Progenitor cell of endocrine pancreas (in vitro differentiated cells): ENCODE measurements at regions not wholly inside any gene's neighbourhood (a gene's known extent, or its start where the extent isn't known, plus 50 kb on each side); places are given as distances from the start of the nearest gene placed in this dataset.

Experiments used
- DNase-seq: peaks from one replicate; pipeline ENCODE4 v3.0.0; 2021; ENCODE audit warnings: low spot score; ENCODE audit not compliant: unreplicated experiment
- H3K27ac Mint-ChIP-seq: 2 replicates; pipeline ENCODE4 v1.8.0; 2021; ENCODE audit warnings: mild to moderate bottlenecking, moderate library complexity, mixed read lengths
- H3K27me3 Mint-ChIP-seq: 2 replicates; pipeline ENCODE4 v1.8.0; 2021; ENCODE audit warnings: mixed read lengths
- H3K36me3 Mint-ChIP-seq: 2 replicates; pipeline ENCODE4 v1.8.0; 2022; ENCODE audit warnings: mixed read lengths; ENCODE audit not compliant: insufficient read depth
- H3K4me1 Mint-ChIP-seq: 2 replicates; pipeline ENCODE4 v1.8.0; 2021; ENCODE audit warnings: low read depth, mixed read lengths
- H3K4me3 Mint-ChIP-seq: 2 replicates; pipeline ENCODE4 v1.8.0; 2021; ENCODE audit warnings: low read depth, mild to moderate bottlenecking, moderate library complexity, mixed read lengths
- H3K9me3 Mint-ChIP-seq: 2 replicates; pipeline ENCODE4 v1.8.0; 2021; ENCODE audit warnings: low read depth, mixed read lengths
- CTCF ChIP-seq: fragments of 200-600 bp; sonication (generic); IDR thresholded peaks from one replicate; pipeline ENCODE4 v1.5.0; 2021; ENCODE audit warnings: antibody characterized with exemption, mild to moderate bottlenecking; ENCODE audit not compliant: unreplicated experiment

DNA sequence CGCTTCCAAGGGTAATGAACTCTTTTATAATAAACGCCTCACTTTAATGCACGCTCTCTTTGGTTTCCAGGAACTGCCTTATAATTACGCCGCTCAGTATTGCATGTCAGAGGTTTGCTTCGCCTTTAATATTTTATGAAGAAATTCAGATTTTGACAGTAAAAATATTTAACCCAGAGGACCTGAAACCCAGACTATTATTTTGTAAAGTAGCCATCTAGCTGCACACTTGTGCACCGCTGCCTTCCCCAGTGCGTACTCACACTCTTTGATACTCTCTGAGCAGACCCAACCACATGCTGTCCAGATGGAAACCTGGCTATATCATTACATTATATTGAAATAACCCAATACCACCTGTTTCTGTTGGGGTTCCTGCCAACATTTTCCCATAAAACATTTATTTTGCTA, 270.1 kb downstream of the C1D start:
- Mint-ChIP-seq H3K9me3 (no peaks in the 10 kb centered on the region), H3K36me3 (no peaks in the 10 kb centered on the region), H3K27me3 (peaks cover 3% of the 10 kb centered on the region), H3K4me1 (no peaks in the 10 kb centered on the region), H3K27ac (no peak overlapping the region), H3K4me3 (no peak overlapping the region)
- no peak for TF ChIP-seq CTCF
- DNase-seq = no peak

DNA sequence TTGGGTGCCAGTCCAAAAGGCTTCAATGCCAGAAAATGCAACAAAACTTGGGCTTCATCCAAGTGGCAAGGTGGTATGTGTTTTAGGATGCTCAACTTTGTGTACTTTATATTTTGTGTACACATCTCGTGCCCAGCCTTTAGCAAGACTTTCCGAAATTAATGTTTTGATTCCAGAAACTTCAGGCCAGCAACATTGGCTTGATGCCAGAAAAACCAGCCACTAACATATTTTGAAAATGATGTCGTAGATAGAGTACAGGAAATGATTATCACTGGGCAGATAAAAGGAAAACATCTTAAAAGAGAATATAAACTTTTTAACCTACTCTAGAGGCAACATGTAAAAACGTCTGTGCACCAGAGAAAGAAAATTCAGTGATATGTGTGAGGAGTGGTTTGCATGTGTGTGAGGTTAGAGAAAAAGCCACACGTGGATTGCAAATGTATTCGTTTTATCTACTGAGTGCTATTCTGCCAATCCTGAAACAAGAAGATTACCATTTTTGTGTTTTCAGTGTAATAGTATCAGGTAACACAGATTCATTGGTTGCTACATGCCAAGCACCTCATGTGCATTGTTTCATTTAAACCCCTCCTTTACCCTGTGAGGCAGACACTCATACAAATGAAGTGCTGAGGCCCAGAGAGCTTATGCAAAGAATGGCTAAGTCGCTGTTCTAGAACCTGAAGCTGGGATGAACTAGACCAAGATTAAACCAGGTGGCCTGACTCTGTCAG, 264.8 kb downstream of the C1D start:
- H3K9me3 Mint-ChIP-seq = no peaks in the 10 kb centered on the region
- no peak for DNase-seq
- H3K36me3 Mint-ChIP-seq = no peaks in the 10 kb centered on the region
- TF ChIP-seq CTCF = no peak
- H3K4me3 Mint-ChIP-seq = no peak overlapping the region
- H3K4me1 Mint-ChIP-seq = no peaks in the 10 kb centered on the region
- H3K27me3 Mint-ChIP-seq = peaks cover 3% of the 10 kb centered on the region
- H3K27ac Mint-ChIP-seq = no peak overlapping the region

DNA sequence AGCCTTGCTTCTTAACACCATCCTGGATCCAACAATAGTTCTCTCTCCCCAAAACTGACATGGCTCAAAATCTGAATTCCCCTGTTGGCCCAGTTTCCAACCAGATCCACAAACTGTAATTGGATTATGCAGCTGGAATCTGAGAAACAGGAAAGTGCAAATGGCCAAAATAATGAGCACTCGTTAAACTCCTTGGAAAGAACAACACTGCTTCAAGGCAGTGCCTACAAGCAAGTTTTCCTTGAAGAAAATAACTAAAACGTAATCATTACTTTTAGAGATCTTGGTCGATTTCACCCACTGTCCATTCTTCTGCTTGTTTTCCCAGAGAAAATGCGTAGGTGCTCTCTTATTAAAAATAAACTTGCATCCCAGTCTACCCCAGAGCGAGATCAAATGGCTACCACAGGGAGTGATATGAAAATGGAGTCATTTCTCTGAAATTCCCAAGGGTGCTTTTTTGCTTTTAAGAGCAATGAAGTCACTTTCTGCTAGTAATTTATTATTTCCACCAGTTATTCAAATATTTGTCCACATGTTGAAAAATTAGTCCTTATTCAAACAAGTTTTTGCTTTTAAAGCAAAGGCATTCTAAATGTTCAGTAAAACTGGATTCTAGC, 264.2 kb downstream of the C1D start:
- no peaks in the 10 kb centered on the region for H3K4me1 Mint-ChIP-seq
- H3K36me3 Mint-ChIP-seq = no peaks in the 10 kb centered on the region
- DNase-seq = no peak
- no peak for TF ChIP-seq CTCF
- no peak overlapping the region for H3K27ac Mint-ChIP-seq
- peaks cover 3% of the 10 kb centered on the region for H3K27me3 Mint-ChIP-seq
- no peak overlapping the region for H3K4me3 Mint-ChIP-seq
- H3K9me3 Mint-ChIP-seq = no peaks in the 10 kb centered on the region

GRCh38 chr2:67799886-67800285, 262.9 kb downstream of the C1D start:
- H3K4me3 Mint-ChIP-seq = no peak overlapping the region
- peaks cover 3% of the 10 kb centered on the region for H3K27me3 Mint-ChIP-seq
- no peaks in the 10 kb centered on the region for H3K36me3 Mint-ChIP-seq
- H3K4me1 Mint-ChIP-seq = no peaks in the 10 kb centered on the region
- no peaks in the 10 kb centered on the region for H3K9me3 Mint-ChIP-seq
- DNase-seq = no peak
- no peak overlapping the region for H3K27ac Mint-ChIP-seq
- no peak for TF ChIP-seq CTCF

DNA sequence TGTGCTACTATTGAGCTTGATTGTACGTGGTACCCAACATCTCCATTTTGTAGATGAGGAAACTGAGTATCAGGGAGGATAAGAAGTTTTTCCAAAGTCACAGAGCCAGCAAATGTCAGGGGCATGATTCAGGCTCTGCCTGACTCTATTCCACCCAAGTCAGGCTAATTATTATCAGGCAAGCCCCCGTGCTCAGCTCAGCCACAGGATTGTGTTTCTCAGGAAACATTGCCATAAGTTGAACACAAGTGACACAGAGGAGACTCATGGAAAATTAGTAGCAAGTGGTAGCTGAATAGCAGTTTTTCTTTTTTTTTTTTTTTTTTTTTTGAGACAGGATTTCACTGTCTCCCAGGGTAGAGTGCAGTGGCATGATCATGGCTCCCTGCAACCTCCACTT, 260.5 kb downstream of the C1D start:
- Mint-ChIP-seq H3K4me1 (no peaks in the 10 kb centered on the region), H3K36me3 (no peaks in the 10 kb centered on the region), H3K27me3 (peaks cover 6% of the 10 kb centered on the region), H3K27ac (no peak overlapping the region), H3K4me3 (no peak overlapping the region), H3K9me3 (no peaks in the 10 kb centered on the region)
- TF ChIP-seq CTCF = no peak
- no peak for DNase-seq
